ENCODE measurements at regions not wholly inside any gene's neighbourhood (a gene's known extent, or its start where the extent isn't known, plus 50 kb on each side); places are given as distances from the start of the nearest gene placed in this dataset.
"Not testable (repeated sequence)": the region's sequence is repeated elsewhere in the genome, so short reads cannot be mapped to it uniquely, and the experiment has no call there.

GRCh38 chr15:23764306-23764705 lies 77.2 kb upstream of the NDN start:
- H3K27ac ChIP-seq, result no peak overlapping the region
- TF ChIP-seq CTCF (conservative IDR thresholded peaks at IDR 0.05) (no peak), ZFX (IDR thresholded peaks at IDR 0.05) (no peak)

GRCh38 chr15:23764716-23765115 lies 77.6 kb upstream of the NDN start:
- no peak for TF ChIP-seq CTCF (conservative IDR thresholded peaks at IDR 0.05)
- no peak for TF ChIP-seq ZFX (IDR thresholded peaks at IDR 0.05)
- H3K27ac ChIP-seq, result no peak overlapping the region

- H3K27ac ChIP-seq, result not testable (repeated sequence)
These were observed 79.7 kb upstream of the NDN start for GRCh38 chr15:23766779-23767178.

GRCh38 chr15:23773093-23773492 lies 86.0 kb upstream of the NDN start:
- H3K27ac ChIP-seq, result no peak overlapping the region
- TF ChIP-seq ZFX (IDR thresholded peaks at IDR 0.05) (no peak), CTCF (conservative IDR thresholded peaks at IDR 0.05) (no peak)

GRCh38 chr15:23787346-23788105 lies 100.4 kb upstream of the NDN start:
- H3K27ac ChIP-seq, result no peak overlapping the region
- TF ChIP-seq ZFX (IDR thresholded peaks at IDR 0.05) (no peak), CTCF (conservative IDR thresholded peaks at IDR 0.05) (no peak)

- no peak overlapping the region for H3K27ac ChIP-seq
- TF ChIP-seq CTCF (conservative IDR thresholded peaks at IDR 0.05) (no peak), ZFX (IDR thresholded peaks at IDR 0.05) (no peak)
These were observed 106.1 kb upstream of the NDN start for GRCh38 chr15:23793191-23793680.

GRCh38 chr15:23797747-23798446 lies 110.8 kb upstream of the NDN start:
- H3K27ac ChIP-seq, result no peak overlapping the region
- TF ChIP-seq CTCF (conservative IDR thresholded peaks at IDR 0.05) (no peak), ZFX (IDR thresholded peaks at IDR 0.05) (no peak)
